SK-N-SH treated with all-trans-retinoic acid at 6 μM for 48 hours (cell line): ENCODE measurements at regions not wholly inside any gene's neighbourhood (a gene's known extent, or its start where the extent isn't known, plus 50 kb on each side); places are given as distances from the start of the nearest gene placed in this dataset.
A peak's percentile ranks its signal among the peaks of the same experiment; 100 is the strongest.

Experiments
- ATAC-seq: fragments of 200-7000 bp; cut with Tn5 transposase; 3 replicates; pipeline ENCODE4 v1.9.1; 2020; ENCODE audit warnings: mild to moderate bottlenecking, moderate library complexity
- ARNTL ChIP-seq: fragments of 450-650 bp; formaldehyde crosslinking; IDR thresholded peaks from 2 replicates; pipeline ENCODE4 v1.5.0; 2020; ENCODE audit warnings: low read depth, mild to moderate bottlenecking, moderate library complexity, borderline replicate concordance
- BACH2 ChIP-seq: fragments of 250-450 bp; sonication (Bioruptor Pico); IDR thresholded peaks from 2 replicates; pipeline ENCODE4 v1.9.0; 2021; ENCODE audit warnings: mild to moderate bottlenecking, borderline replicate concordance
- CSDC2 ChIP-seq: fragments of 250-450 bp; sonication (Bioruptor Pico); IDR thresholded peaks from 2 replicates; pipeline ENCODE4 v1.5.0; 2020; ENCODE audit warnings: mild to moderate bottlenecking, moderate library complexity
- CSRNP3 ChIP-seq: fragments of 250-450 bp; sonication (Bioruptor Pico); IDR thresholded peaks from 2 replicates; pipeline ENCODE4 v1.5.1; 2021; ENCODE audit warnings: mild to moderate bottlenecking, moderate library complexity
- ESRRG ChIP-seq: fragments of 250-450 bp; sonication (Bioruptor Pico); IDR thresholded peaks from 2 replicates; pipeline ENCODE4 v1.6.1; 2021; ENCODE audit warnings: mild to moderate bottlenecking
- GLIS3 ChIP-seq: fragments of 250-450 bp; sonication (Bioruptor Pico); IDR thresholded peaks from 2 replicates; pipeline ENCODE4 v1.5.0; 2020; ENCODE audit warnings: mild to moderate bottlenecking, moderate library complexity
- ISL1 ChIP-seq: fragments of 250-450 bp; sonication (Bioruptor Pico); IDR thresholded peaks from 2 replicates; pipeline ENCODE4 v2.1.2; 2022; ENCODE audit warnings: mild to moderate bottlenecking, moderate library complexity
- OSR1 ChIP-seq: fragments of 250-450 bp; sonication (Bioruptor Pico); IDR thresholded peaks from 2 replicates; pipeline ENCODE4 v1.8.0; 2022; ENCODE audit warnings: moderate library complexity, mild to moderate bottlenecking, inconsistent platforms
- PATZ1 ChIP-seq: fragments of 250-450 bp; sonication (Bioruptor Pico); IDR thresholded peaks from 2 replicates; pipeline ENCODE4 v1.8.0; 2020; ENCODE audit warnings: mild to moderate bottlenecking, moderate library complexity, borderline replicate concordance
- POU6F1 ChIP-seq: fragments of 250-450 bp; sonication (Bioruptor Pico); IDR thresholded peaks from 2 replicates; pipeline ENCODE4 v1.8.0; 2021; ENCODE audit warnings: low read depth, mild to moderate bottlenecking, moderate library complexity, borderline replicate concordance
- PPARA ChIP-seq: fragments of 250-450 bp; sonication (Bioruptor Pico); IDR thresholded peaks from 2 replicates; pipeline ENCODE4 v1.5.0; 2020; ENCODE audit warnings: mild to moderate bottlenecking, borderline replicate concordance
- SNAI2 ChIP-seq: fragments of 250-450 bp; sonication (Bioruptor Pico); IDR thresholded peaks from 2 replicates; pipeline ENCODE4 v1.5.0; 2020; ENCODE audit warnings: mild to moderate bottlenecking, moderate library complexity
- TOX ChIP-seq: fragments of 250-450 bp; sonication (Bioruptor Pico); IDR thresholded peaks from 2 replicates; pipeline ENCODE4 v1.8.0; 2021; ENCODE audit warnings: mild to moderate bottlenecking, moderate library complexity, borderline replicate concordance
- ZC3H10 ChIP-seq: fragments of 250-450 bp; sonication (Bioruptor Pico); IDR thresholded peaks from 2 replicates; pipeline ENCODE4 v1.5.1; 2021; ENCODE audit warnings: mild to moderate bottlenecking, moderate library complexity
- ZFP30 ChIP-seq: fragments of 450-650 bp; formaldehyde crosslinking; IDR thresholded peaks from 2 replicates; pipeline ENCODE4 v1.5.0; 2022; ENCODE audit warnings: mild to moderate bottlenecking, moderate library complexity
- ZNF565 ChIP-seq: fragments of 450-650 bp; formaldehyde crosslinking; conservative IDR thresholded peaks from 2 replicates; pipeline ENCODE4 v1.5.0; 2020; ENCODE audit warnings: low read depth, mild to moderate bottlenecking, moderate library complexity
- ZNF70 ChIP-seq: fragments of 450-650 bp; formaldehyde crosslinking; IDR thresholded peaks from 2 replicates; pipeline ENCODE4 v1.5.0; 2020; ENCODE audit warnings: mild to moderate bottlenecking, moderate library complexity
- ZNF8 ChIP-seq: fragments of 450-650 bp; formaldehyde crosslinking; IDR thresholded peaks from 2 replicates; pipeline ENCODE4 v1.5.0; 2020; ENCODE audit warnings: mild to moderate bottlenecking, moderate library complexity
- TF ChIP-seq, protein P1 (sequence below): fragments of 250-450 bp; sonication (Bioruptor Pico); IDR thresholded peaks from 2 replicates; pipeline ENCODE4 v1.5.1; 2020; ENCODE audit warnings: low read depth, mild to moderate bottlenecking, moderate library complexity

DNA sequence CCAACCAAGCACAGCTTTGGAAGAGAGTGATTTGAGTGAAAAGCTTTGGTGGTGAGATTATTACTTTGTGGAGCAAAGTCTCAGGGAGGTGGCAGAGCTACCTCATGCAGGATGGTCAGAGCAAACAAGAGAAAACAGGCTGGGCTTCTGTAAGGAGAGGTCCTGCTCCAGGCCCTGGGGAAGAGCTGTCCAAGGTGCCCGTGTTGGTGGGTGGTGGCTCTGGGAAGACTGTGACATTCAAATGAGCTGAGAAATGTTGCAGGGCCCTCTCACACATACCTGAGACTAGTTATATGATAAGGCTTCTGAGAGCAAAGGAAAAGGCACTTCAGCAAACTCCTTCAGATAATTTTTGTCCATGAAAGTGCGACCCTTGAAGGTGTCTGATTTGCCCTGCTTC is 205.5 kb upstream of the SOX21 start:
- ATAC-seq = peak; percentile 45; the same call in 1 of the 3 replicates
- no peak for TF ChIP-seq PATZ1 (CRISPR knock-in tag)
- no peak for TF ChIP-seq PPARA (CRISPR knock-in tag)
- TF ChIP-seq ZC3H10 = no peak
- TF ChIP-seq ARNTL (CRISPR knock-in tag) = no peak
- TF ChIP-seq, protein P1, sequence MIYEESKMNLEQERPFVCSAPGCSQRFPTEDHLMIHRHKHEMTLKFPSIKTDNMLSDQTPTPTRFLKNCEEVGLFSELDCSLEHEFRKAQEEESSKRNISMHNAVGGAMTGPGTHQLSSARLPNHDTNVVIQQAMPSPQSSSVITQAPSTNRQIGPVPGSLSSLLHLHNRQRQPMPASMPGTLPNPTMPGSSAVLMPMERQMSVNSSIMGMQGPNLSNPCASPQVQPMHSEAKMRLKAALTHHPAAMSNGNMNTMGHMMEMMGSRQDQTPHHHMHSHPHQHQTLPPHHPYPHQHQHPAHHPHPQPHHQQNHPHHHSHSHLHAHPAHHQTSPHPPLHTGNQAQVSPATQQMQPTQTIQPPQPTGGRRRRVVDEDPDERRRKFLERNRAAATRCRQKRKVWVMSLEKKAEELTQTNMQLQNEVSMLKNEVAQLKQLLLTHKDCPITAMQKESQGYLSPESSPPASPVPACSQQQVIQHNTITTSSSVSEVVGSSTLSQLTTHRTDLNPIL (CRISPR knock-in tag) = no peak
- no peak for TF ChIP-seq CSDC2

- ATAC-seq = no peak
- TF ChIP-seq CSRNP3 (CRISPR knock-in tag) = no peak
- no peak for TF ChIP-seq ZNF70 (CRISPR knock-in tag)
- TF ChIP-seq SNAI2 (CRISPR knock-in tag) = no peak
- TF ChIP-seq ZC3H10 = no peak
- no peak for TF ChIP-seq ZNF565 (CRISPR knock-in tag)
- TF ChIP-seq PPARA (CRISPR knock-in tag) = no peak
- no peak for TF ChIP-seq ZFP30 (CRISPR knock-in tag)
- TF ChIP-seq OSR1 = no peak
- no peak for TF ChIP-seq ZNF8
- no peak for TF ChIP-seq BACH2 (CRISPR knock-in tag)
- no peak for TF ChIP-seq PATZ1 (CRISPR knock-in tag)
Measured at GRCh38 chr13:94914895-94915294, 202.6 kb upstream of the SOX21 start.

DNA sequence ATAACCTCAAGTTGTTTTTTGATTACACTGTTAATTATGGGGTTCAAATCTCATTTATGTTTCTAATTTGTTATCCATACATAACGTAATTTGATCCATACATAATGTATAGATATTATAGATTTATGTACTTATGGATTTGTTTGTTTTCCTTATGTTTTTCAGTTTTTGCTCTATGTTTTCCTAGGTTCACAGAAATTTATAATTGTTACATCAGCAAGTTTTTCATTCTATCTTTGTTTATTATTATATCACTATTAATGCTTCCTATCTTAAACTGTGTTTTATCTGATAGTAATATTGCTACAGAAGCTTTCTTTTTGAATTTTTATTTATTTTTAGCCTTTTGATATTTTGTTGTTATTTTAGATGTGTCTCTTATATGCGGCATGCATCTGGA is 194.3 kb upstream of the SOX21 start:
- TF ChIP-seq SNAI2 (CRISPR knock-in tag) = no peak
- TF ChIP-seq ZNF70 (CRISPR knock-in tag) = no peak
- no peak for TF ChIP-seq TOX
- TF ChIP-seq ZNF565 (CRISPR knock-in tag) = no peak
- TF ChIP-seq ISL1 (CRISPR knock-in tag) = no peak
- no peak for TF ChIP-seq OSR1
- TF ChIP-seq, all 23 proteins: peak for 0
- ATAC-seq = no peak

DNA sequence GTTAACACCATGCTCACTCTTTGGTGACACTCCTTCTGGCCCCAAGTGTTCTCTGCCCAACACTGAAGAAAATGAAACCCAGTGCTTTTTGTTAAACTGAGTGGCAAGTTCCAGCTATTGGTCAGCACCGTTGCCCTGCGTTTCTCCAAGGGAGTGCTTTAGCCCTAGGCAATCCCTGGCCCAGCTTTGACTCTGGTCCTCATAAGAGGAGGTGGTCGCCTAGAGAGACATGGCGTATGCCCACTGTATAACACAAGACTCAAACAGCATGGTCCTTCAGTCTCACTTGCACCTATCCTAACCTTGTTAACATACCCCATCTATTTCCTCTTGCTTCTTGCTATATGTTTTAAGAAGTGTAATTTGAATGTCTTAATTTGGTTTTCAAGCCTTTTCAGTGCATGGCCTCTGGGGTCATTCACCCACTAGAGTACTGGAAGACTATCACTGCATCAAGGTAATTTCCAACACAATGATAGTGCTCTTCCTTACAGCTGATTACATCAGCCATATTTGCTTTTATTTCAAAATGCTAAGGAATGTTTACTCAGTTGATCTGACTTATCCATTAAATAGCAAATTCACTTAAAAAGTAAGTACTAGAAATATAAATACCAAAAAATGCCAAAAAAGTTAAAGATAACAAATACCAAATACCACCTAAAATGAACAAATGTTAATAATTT is 190.5 kb upstream of the SOX21 start:
- no peak for ATAC-seq
- TF ChIP-seq POU6F1 (CRISPR knock-in tag) = no peak

GRCh38 chr13:94901070-94901469 is 188.7 kb upstream of the SOX21 start:
- no peak for ATAC-seq
- TF ChIP-seq OSR1 = no peak
- no peak for TF ChIP-seq GLIS3
- no peak for TF ChIP-seq ESRRG (CRISPR knock-in tag)
